ENCODE measurements at regions not wholly inside any gene's neighbourhood (a gene's known extent, or its start where the extent isn't known, plus 50 kb on each side); places are given as distances from the start of the nearest gene placed in this dataset.

DNA sequence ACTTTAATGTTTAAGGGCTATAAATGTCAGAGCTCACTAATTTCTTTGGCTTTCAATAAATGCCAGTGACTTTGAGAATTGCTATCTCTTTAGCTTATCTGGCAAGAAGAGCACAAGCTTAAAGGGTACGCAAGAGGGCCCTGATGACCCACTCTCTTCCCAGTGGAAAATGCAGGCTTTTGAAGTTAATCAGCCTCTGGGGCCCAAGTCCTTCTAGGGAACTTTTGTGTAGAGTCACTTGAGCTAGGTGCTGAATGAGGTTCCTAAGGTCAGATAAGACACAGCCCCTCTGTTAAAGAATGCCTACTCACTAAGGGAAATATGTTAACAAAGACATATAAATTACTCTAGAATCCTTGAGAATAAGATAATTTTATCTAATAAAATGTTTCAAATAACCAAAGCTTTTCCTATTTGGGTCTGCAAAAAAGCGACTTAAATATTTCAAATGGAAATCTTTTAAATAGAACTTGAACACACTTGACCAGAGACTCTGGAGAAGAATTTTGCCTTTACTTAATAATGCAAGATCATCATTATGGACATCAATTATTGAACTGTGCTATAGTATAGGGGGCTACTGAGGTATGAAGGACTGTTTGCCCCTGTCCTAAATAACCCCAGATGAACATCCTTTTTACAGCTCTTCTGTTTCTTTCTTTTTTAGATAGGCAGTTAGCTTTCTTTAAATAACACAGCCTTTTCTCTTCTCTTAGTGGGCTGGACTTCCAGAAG, 430.1 kb downstream of the GBA3 start:
- TF ChIP-seq EZH2phosphoT487 (IDR thresholded peaks at IDR 0.05; ENCODE audit: borderline replicate concordance, low read length): no peak
- TF ChIP-seq, protein P1, sequence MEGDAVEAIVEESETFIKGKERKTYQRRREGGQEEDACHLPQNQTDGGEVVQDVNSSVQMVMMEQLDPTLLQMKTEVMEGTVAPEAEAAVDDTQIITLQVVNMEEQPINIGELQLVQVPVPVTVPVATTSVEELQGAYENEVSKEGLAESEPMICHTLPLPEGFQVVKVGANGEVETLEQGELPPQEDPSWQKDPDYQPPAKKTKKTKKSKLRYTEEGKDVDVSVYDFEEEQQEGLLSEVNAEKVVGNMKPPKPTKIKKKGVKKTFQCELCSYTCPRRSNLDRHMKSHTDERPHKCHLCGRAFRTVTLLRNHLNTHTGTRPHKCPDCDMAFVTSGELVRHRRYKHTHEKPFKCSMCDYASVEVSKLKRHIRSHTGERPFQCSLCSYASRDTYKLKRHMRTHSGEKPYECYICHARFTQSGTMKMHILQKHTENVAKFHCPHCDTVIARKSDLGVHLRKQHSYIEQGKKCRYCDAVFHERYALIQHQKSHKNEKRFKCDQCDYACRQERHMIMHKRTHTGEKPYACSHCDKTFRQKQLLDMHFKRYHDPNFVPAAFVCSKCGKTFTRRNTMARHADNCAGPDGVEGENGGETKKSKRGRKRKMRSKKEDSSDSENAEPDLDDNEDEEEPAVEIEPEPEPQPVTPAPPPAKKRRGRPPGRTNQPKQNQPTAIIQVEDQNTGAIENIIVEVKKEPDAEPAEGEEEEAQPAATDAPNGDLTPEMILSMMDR (conservative IDR thresholded peaks at IDR 0.05; ENCODE audit: low read depth, low read length): no peak

Data from PC-3 (cell line).